ENCODE measurements at regions not wholly inside any gene's neighbourhood (a gene's known extent, or its start where the extent isn't known, plus 50 kb on each side); places are given as distances from the start of the nearest gene placed in this dataset.

DNA sequence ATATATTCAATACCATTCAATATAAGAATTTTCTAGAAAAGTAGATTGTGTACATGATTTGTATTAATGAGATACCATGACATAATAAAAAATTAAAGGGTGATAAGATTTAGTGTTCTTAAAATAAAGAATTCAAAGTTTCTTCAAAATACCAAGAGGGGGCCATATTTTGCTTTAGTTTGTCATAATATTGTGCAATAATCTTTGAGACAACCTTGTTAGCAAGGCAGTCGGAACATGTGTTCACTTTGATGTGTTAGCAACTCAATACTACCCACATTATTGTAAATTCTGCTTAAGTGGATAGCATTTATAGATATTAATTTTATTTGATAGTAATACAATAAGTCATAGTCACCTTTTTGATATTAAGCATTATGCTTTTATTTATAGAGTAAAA lies 241.3 kb upstream of the PDGFD start:
- TF ChIP-seq TAF1 (IDR thresholded peaks at IDR 0.05; ENCODE audit: low read depth) (no peak), EP300 (IDR thresholded peaks at IDR 0.05; ENCODE audit: borderline replicate concordance) (no peak), NFIC (IDR thresholded peaks at IDR 0.05) (no peak), FOXM1 (IDR thresholded peaks at IDR 0.05; ENCODE audit: borderline replicate concordance, low read depth) (no peak), EGR1 (IDR thresholded peaks at IDR 0.05) (no peak), RAD21 (IDR thresholded peaks at IDR 0.05; ENCODE audit: low read depth) (no peak), TCF12 (IDR thresholded peaks at IDR 0.05; ENCODE audit: low read depth) (no peak)
- TF ChIP-seq, protein P1, sequence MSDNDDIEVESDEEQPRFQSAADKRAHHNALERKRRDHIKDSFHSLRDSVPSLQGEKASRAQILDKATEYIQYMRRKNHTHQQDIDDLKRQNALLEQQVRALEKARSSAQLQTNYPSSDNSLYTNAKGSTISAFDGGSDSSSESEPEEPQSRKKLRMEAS (IDR thresholded peaks at IDR 0.05) = no peak
